Activated B cell treated with CpG ODN at 0.5 μM for 24 hours (primary cell): ENCODE measurements at regions not wholly inside any gene's neighbourhood (a gene's known extent, or its start where the extent isn't known, plus 50 kb on each side); places are given as distances from the start of the nearest gene placed in this dataset.

ENCODE experiments used
- ATAC-seq: fragments of 200-7000 bp; cut with Tn5 transposase; one replicate; pipeline ENCODE4 v1.10.0; 2021; ENCODE audit warnings: low read depth, mild to moderate bottlenecking, moderate library complexity
- CTCF ChIA-PET: fragments of 350-600 bp; sonication (Branson Sonifier 250); formaldehyde crosslinking; loops from one replicate; lab custom pipeline; 2021; ENCODE audit warnings: antibody characterized with exemption; lab: Charles Lee
- POLR2A ChIA-PET: fragments of 350-600 bp; sonication (Branson Sonifier 250); formaldehyde crosslinking; loops from one replicate; lab custom pipeline; 2021; ENCODE audit warnings: antibody characterized with exemption; lab: Charles Lee
- DNase-seq: peaks from one replicate; pipeline ENCODE4 v3.0.0; 2022
- H3K27ac Mint-ChIP-seq: one replicate; pipeline ENCODE4 v1.8.0; 2020; ENCODE audit warnings: mixed read lengths
- H3K27me3 Mint-ChIP-seq: one replicate; pipeline ENCODE4 v1.8.0; 2021; ENCODE audit warnings: mixed read lengths
- H3K36me3 Mint-ChIP-seq: one replicate; pipeline ENCODE4 v1.8.0; 2021; ENCODE audit warnings: low read depth, mixed read lengths
- H3K4me1 Mint-ChIP-seq: one replicate; pipeline ENCODE4 v1.8.0; 2021; ENCODE audit warnings: mixed read lengths
- H3K4me3 Mint-ChIP-seq: one replicate; pipeline ENCODE4 v1.8.0; 2020; ENCODE audit warnings: mild to moderate bottlenecking, mixed read lengths
- H3K9me3 Mint-ChIP-seq: one replicate; pipeline ENCODE4 v1.8.0; 2020; ENCODE audit warnings: mixed read lengths
- CTCF ChIP-seq: fragments of 200-600 bp; IDR thresholded peaks from one replicate; pipeline ENCODE4 v1.8.0; 2022; ENCODE audit warnings: antibody characterized with exemption, mild to moderate bottlenecking
- intact Hi-C: fragments of 100-400 bp; cut with micrococcal nuclease; formaldehyde crosslinking; loops from one replicate; pipeline ENCODE4 v1.15.1; 2024

GRCh38 chr1:22249928-22250680, 107.2 kb upstream of the WNT4 start:
- Mint-ChIP-seq H3K4me1 (no peaks in the 10 kb centered on the region), H3K36me3 (no peaks in the 10 kb centered on the region), H3K27me3 (peaks cover 18% of the 10 kb centered on the region), H3K27ac (no peak overlapping the region), H3K9me3 (no peaks in the 10 kb centered on the region), H3K4me3 (no peak overlapping the region)
- no peak for TF ChIP-seq CTCF
- ChIA-PET POLR2A (interaction anchor here (0.6 kb wide), 1 partner anchor 69 kb away, joined by 4 read pairs; no protein-coding TSS in a partner anchor), CTCF (no interaction called here)
- intact Hi-C loops: no loop called here
- DNase-seq: no peak
- no peak for ATAC-seq

GRCh38 chr1:22250724-22251123, 107.8 kb upstream of the WNT4 start:
- intact Hi-C loops: no loop called here
- no peak overlapping the region for H3K27ac Mint-ChIP-seq
- H3K4me3 Mint-ChIP-seq: no peak overlapping the region
- TF ChIP-seq CTCF: no peak
- ChIA-PET POLR2A (no interaction called here), CTCF (no interaction called here)
- DNase-seq: no peak
- H3K36me3 Mint-ChIP-seq: no peaks in the 10 kb centered on the region
- H3K27me3 Mint-ChIP-seq: peaks cover 18% of the 10 kb centered on the region
- no peaks in the 10 kb centered on the region for H3K9me3 Mint-ChIP-seq
- H3K4me1 Mint-ChIP-seq: no peaks in the 10 kb centered on the region
- no peak for ATAC-seq

GRCh38 chr1:22252251-22252650, 109.4 kb upstream of the WNT4 start:
- ChIA-PET POLR2A (no interaction called here), CTCF (no interaction called here)
- ATAC-seq (no peak), DNase-seq (no peak)
- Mint-ChIP-seq H3K4me1 (no peaks in the 10 kb centered on the region), H3K9me3 (no peaks in the 10 kb centered on the region), H3K4me3 (no peak overlapping the region), H3K36me3 (no peaks in the 10 kb centered on the region), H3K27me3 (peaks cover 19% of the 10 kb centered on the region), H3K27ac (no peak overlapping the region)
- intact Hi-C loops: no loop called here
- TF ChIP-seq CTCF: no peak

- DNase-seq (no peak), ATAC-seq (no peak)
- intact Hi-C loops: no loop called here
- H3K4me1 Mint-ChIP-seq: no peaks in the 10 kb centered on the region
- TF ChIP-seq CTCF: no peak
- no peaks in the 10 kb centered on the region for H3K9me3 Mint-ChIP-seq
- no peak overlapping the region for H3K27ac Mint-ChIP-seq
- no peak overlapping the region for H3K4me3 Mint-ChIP-seq
- ChIA-PET CTCF (no interaction called here), POLR2A (no interaction called here)
- peaks cover 18% of the 10 kb centered on the region for H3K27me3 Mint-ChIP-seq
- H3K36me3 Mint-ChIP-seq: no peaks in the 10 kb centered on the region
Measured at GRCh38 chr1:22253012-22253790, 110.3 kb upstream of the WNT4 start.

- POLR2A ChIA-PET: no interaction called here
- Mint-ChIP-seq H3K36me3 (no peaks in the 10 kb centered on the region), H3K4me1 (no peaks in the 10 kb centered on the region), H3K4me3 (no peak overlapping the region), H3K27ac (no peak overlapping the region), H3K27me3 (peaks cover 15% of the 10 kb centered on the region), H3K9me3 (no peaks in the 10 kb centered on the region)
- intact Hi-C loops: no loop called here
- CTCF ChIA-PET: no interaction called here
- no peak for TF ChIP-seq CTCF
- DNase-seq (no peak), ATAC-seq (no peak)
Measured at GRCh38 chr1:22254756-22255155, 111.9 kb upstream of the WNT4 start.
